Adipocyte (in vitro differentiated cells): ENCODE measurements at regions not wholly inside any gene's neighbourhood (a gene's known extent, or its start where the extent isn't known, plus 50 kb on each side); places are given as distances from the start of the nearest gene placed in this dataset.
"Not testable (repeated sequence)": the region's sequence is repeated elsewhere in the genome, so short reads cannot be mapped to it uniquely, and the experiment has no call there.

Experiments used
- DNase-seq: peaks from one replicate; pipeline ENCODE4 v3.0.0-alpha.2; 2015; ENCODE audit warnings: low read depth
- H3K27me3 ChIP-seq: replicated peaks from 2 replicates; pipeline ENCODE4 v1.7.0; 2013; ENCODE audit warnings: mild to moderate bottlenecking, low read length, moderate library complexity; ENCODE audit not compliant: control insufficient read depth, insufficient read depth
- H3K36me3 ChIP-seq: 2 replicates; pipeline ENCODE4 v1.7.0; 2013; ENCODE audit warnings: low read length, mild to moderate bottlenecking, moderate library complexity; ENCODE audit not compliant: control insufficient read depth, insufficient read depth, severe bottlenecking
- H3K4me1 ChIP-seq: 2 replicates; pipeline ENCODE4 v1.7.0; 2013; ENCODE audit warnings: mild to moderate bottlenecking, low read length, moderate library complexity; ENCODE audit not compliant: control insufficient read depth, insufficient read depth
- H3K4me3 ChIP-seq: 2 replicates; pipeline ENCODE4 v1.7.0; 2013; ENCODE audit warnings: mild to moderate bottlenecking, low read length, moderate library complexity
- H3K9ac ChIP-seq: 2 replicates; pipeline ENCODE4 v1.7.0; 2013; ENCODE audit warnings: mild to moderate bottlenecking, low read length, moderate library complexity
- H3K9me3 ChIP-seq: 2 replicates; pipeline ENCODE4 v1.7.0; 2013; ENCODE audit warnings: mild to moderate bottlenecking, low read length, moderate library complexity; ENCODE audit not compliant: control insufficient read depth

GRCh38 chr1:240722788-240723187 lies 110.8 kb upstream of the GREM2 start:
- H3K9me3 ChIP-seq: peaks cover 5% of the 10 kb centered on the region
- no peaks in the 10 kb centered on the region for H3K27me3 ChIP-seq

GRCh38 chr1:240720976-240721375 lies 109.0 kb upstream of the GREM2 start:
- peak overlapping the region; percentile 28 for H3K4me3 ChIP-seq
- no peaks in the 10 kb centered on the region for H3K36me3 ChIP-seq
- H3K27me3 ChIP-seq: no peaks in the 10 kb centered on the region
- H3K9me3 ChIP-seq: peaks cover under 1% of the 10 kb centered on the region
- DNase-seq: no peak
- peaks cover 15% of the 10 kb centered on the region for H3K4me1 ChIP-seq
- H3K9ac ChIP-seq: peak overlapping the region; percentile 11

More at GRCh38 chr1:240722788-240723187, 110.8 kb upstream of the GREM2 start:
- no peaks in the 10 kb centered on the region for H3K36me3 ChIP-seq
- peaks cover 15% of the 10 kb centered on the region for H3K4me1 ChIP-seq
- no peak overlapping the region for H3K9ac ChIP-seq
- DNase-seq: no peak
- H3K4me3 ChIP-seq: no peak overlapping the region

GRCh38 chr1:240719953-240720700 lies 108.2 kb upstream of the GREM2 start:
- Histone ChIP-seq H3K9me3 (no peaks in the 10 kb centered on the region), H3K27me3 (no peaks in the 10 kb centered on the region), H3K36me3 (no peaks in the 10 kb centered on the region), H3K9ac (peak overlapping the region; percentile 13), H3K4me3 (peak overlapping the region; percentile 28), H3K4me1 (peaks cover 15% of the 10 kb centered on the region)
- no peak for DNase-seq

- DNase-seq, H3K27me3 ChIP-seq, H3K9me3 ChIP-seq, H3K4me3 ChIP-seq, H3K9ac ChIP-seq, H3K36me3 ChIP-seq: not testable (repeated sequence)
- H3K4me1 ChIP-seq: peaks cover 23% of the 10 kb centered on the region
These were observed 104.6 kb upstream of the GREM2 start for GRCh38 chr1:240716538-240716937.

- H3K4me3 ChIP-seq: no peak overlapping the region
- peaks cover 8% of the 10 kb centered on the region for H3K4me1 ChIP-seq
- H3K9ac ChIP-seq: no peak overlapping the region
- H3K36me3 ChIP-seq: no peaks in the 10 kb centered on the region
- H3K27me3 ChIP-seq: no peaks in the 10 kb centered on the region
- DNase-seq: no peak
- no peaks in the 10 kb centered on the region for H3K9me3 ChIP-seq
These were observed 102.8 kb upstream of the GREM2 start for GRCh38 chr1:240714568-240715292.

GRCh38 chr1:240712014-240712731 lies 100.2 kb upstream of the GREM2 start:
- H3K9me3 ChIP-seq: no peaks in the 10 kb centered on the region

GRCh38 chr1:240711020-240711419 lies 99.1 kb upstream of the GREM2 start:
- Histone ChIP-seq H3K9me3 (no peaks in the 10 kb centered on the region), H3K4me3 (no peak overlapping the region), H3K27me3 (no peaks in the 10 kb centered on the region), H3K9ac (no peak overlapping the region), H3K36me3 (no peaks in the 10 kb centered on the region), H3K4me1 (peaks cover 17% of the 10 kb centered on the region)
- no peak for DNase-seq

More at GRCh38 chr1:240712014-240712731, 100.2 kb upstream of the GREM2 start:
- Histone ChIP-seq H3K4me3 (no peak overlapping the region), H3K27me3 (no peaks in the 10 kb centered on the region), H3K4me1 (peaks cover 8% of the 10 kb centered on the region), H3K9ac (no peak overlapping the region), H3K36me3 (no peaks in the 10 kb centered on the region)
- peak; percentile 44 for DNase-seq

GRCh38 chr1:240709676-240710075 lies 97.7 kb upstream of the GREM2 start:
- Histone ChIP-seq H3K9ac (no peak overlapping the region), H3K27me3 (no peaks in the 10 kb centered on the region), H3K9me3 (no peaks in the 10 kb centered on the region), H3K36me3 (no peaks in the 10 kb centered on the region), H3K4me3 (no peak overlapping the region), H3K4me1 (peaks cover 27% of the 10 kb centered on the region)
- no peak for DNase-seq

GRCh38 chr1:240706150-240706935 lies 94.4 kb upstream of the GREM2 start:
- no peaks in the 10 kb centered on the region for H3K27me3 ChIP-seq
- H3K36me3 ChIP-seq: no peaks in the 10 kb centered on the region
- H3K9me3 ChIP-seq: no peaks in the 10 kb centered on the region
- peaks cover 26% of the 10 kb centered on the region for H3K4me1 ChIP-seq
- DNase-seq: peak; percentile 82
- H3K9ac ChIP-seq: peak overlapping the region; percentile 37
- H3K4me3 ChIP-seq: peak overlapping the region; percentile 32

GRCh38 chr1:240705579-240705978 lies 93.6 kb upstream of the GREM2 start:
- no peaks in the 10 kb centered on the region for H3K27me3 ChIP-seq
- peak overlapping the region; percentile 28 for H3K9ac ChIP-seq
- no peaks in the 10 kb centered on the region for H3K36me3 ChIP-seq
- H3K9me3 ChIP-seq: no peaks in the 10 kb centered on the region
- peaks cover 26% of the 10 kb centered on the region for H3K4me1 ChIP-seq
- DNase-seq: peak; percentile 85
- peak overlapping the region; percentile 32 for H3K4me3 ChIP-seq
